ENCODE measurements at regions not wholly inside any gene's neighbourhood (a gene's known extent, or its start where the extent isn't known, plus 50 kb on each side); places are given as distances from the start of the nearest gene placed in this dataset.

DNA sequence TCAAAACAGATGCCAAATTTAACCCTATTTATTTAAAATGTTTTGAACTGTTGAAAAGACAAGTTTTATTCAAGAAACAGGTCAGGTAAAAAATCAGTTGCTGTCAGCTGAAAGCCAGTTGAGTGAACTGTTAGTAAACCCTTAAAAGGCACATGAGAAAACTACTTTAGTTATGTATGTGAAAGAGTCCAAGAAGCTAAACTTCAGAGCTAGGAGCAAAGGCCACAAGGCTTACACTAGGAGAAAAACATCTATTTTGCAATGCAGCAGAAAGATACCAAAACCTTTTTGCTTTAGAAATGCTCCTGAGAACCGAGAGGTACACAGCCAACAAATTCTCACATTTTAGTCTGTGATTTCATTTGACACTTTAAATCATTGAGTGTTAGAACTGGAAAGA lies 375.2 kb downstream of the FSCB start:
- TF ChIP-seq POLR2AphosphoS5 (IDR thresholded peaks at IDR 0.05; ENCODE audit: low read depth, low read length) (no peak), ZBTB33 (IDR thresholded peaks at IDR 0.05; ENCODE audit: borderline replicate concordance, low read depth) (no peak), CTCF (IDR thresholded peaks at IDR 0.05) (no peak), SMC3 (IDR thresholded peaks at IDR 0.05; ENCODE audit: low read depth, low read length) (no peak), CHD2 (IDR thresholded peaks at IDR 0.05; ENCODE audit: low read length, partially characterized antibody) (no peak), RXRA (IDR thresholded peaks at IDR 0.05; ENCODE audit: borderline replicate concordance, low read depth) (no peak), NFIC (IDR thresholded peaks at IDR 0.05; ENCODE audit: borderline replicate concordance) (no peak), JUND (IDR thresholded peaks at IDR 0.05) (no peak)
- TF ChIP-seq, protein P1, sequence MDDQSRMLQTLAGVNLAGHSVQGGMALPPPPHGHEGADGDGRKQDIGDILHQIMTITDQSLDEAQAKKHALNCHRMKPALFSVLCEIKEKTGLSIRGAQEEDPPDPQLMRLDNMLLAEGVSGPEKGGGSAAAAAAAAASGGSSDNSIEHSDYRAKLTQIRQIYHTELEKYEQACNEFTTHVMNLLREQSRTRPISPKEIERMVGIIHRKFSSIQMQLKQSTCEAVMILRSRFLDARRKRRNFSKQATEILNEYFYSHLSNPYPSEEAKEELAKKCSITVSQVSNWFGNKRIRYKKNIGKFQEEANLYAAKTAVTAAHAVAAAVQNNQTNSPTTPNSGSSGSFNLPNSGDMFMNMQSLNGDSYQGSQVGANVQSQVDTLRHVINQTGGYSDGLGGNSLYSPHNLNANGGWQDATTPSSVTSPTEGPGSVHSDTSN (IDR thresholded peaks at IDR 0.05), result no peak
- TF ChIP-seq, protein P2, sequence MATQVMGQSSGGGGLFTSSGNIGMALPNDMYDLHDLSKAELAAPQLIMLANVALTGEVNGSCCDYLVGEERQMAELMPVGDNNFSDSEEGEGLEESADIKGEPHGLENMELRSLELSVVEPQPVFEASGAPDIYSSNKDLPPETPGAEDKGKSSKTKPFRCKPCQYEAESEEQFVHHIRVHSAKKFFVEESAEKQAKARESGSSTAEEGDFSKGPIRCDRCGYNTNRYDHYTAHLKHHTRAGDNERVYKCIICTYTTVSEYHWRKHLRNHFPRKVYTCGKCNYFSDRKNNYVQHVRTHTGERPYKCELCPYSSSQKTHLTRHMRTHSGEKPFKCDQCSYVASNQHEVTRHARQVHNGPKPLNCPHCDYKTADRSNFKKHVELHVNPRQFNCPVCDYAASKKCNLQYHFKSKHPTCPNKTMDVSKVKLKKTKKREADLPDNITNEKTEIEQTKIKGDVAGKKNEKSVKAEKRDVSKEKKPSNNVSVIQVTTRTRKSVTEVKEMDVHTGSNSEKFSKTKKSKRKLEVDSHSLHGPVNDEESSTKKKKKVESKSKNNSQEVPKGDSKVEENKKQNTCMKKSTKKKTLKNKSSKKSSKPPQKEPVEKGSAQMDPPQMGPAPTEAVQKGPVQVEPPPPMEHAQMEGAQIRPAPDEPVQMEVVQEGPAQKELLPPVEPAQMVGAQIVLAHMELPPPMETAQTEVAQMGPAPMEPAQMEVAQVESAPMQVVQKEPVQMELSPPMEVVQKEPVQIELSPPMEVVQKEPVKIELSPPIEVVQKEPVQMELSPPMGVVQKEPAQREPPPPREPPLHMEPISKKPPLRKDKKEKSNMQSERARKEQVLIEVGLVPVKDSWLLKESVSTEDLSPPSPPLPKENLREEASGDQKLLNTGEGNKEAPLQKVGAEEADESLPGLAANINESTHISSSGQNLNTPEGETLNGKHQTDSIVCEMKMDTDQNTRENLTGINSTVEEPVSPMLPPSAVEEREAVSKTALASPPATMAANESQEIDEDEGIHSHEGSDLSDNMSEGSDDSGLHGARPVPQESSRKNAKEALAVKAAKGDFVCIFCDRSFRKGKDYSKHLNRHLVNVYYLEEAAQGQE (IDR thresholded peaks at IDR 0.05; ENCODE audit: low read depth, low read length), result no peak

Measured in SK-N-SH (cell line).